GM12878 (cell line): ENCODE measurements at regions not wholly inside any gene's neighbourhood (a gene's known extent, or its start where the extent isn't known, plus 50 kb on each side); places are given as distances from the start of the nearest gene placed in this dataset.

Experiments
- CTCF ChIP-seq, 3 experiments: IDR thresholded peaks in 2 of 3; conservative IDR thresholded peaks in 1 of 3; 2 replicates each; pipeline ENCODE4 v1.5.1; 2011; ENCODE audit warnings: low read depth in 3 of 3, low read length in 3 of 3, mild to moderate bottlenecking in 3 of 3, control low read depth in 2 of 3, moderate library complexity in 2 of 3, inconsistent platforms in 1 of 3, mixed read lengths in 1 of 3; ENCODE audit not compliant: control insufficient read depth in 2 of 3, insufficient read depth in 1 of 3; ENCODE audit errors: extremely low read depth in 1 of 3
- HDAC6 ChIP-seq: fragments of 200-600 bp; sonication (generic); IDR thresholded peaks from one replicate; pipeline ENCODE4 v1.8.0; 2017; ENCODE audit warnings: antibody characterized with exemption; ENCODE audit not compliant: unreplicated experiment
- IRF3 ChIP-seq: fragments of 450-650 bp; IDR thresholded peaks from 2 replicates; pipeline ENCODE4 v1.6.1; 2014; ENCODE audit warnings: mild to moderate bottlenecking
- JUND ChIP-seq: IDR thresholded peaks from 2 replicates; pipeline ENCODE4 v1.6.1; 2012; ENCODE audit warnings: low read depth, mild to moderate bottlenecking, low read length, improper control_type of control experiment, moderate library complexity

DNA sequence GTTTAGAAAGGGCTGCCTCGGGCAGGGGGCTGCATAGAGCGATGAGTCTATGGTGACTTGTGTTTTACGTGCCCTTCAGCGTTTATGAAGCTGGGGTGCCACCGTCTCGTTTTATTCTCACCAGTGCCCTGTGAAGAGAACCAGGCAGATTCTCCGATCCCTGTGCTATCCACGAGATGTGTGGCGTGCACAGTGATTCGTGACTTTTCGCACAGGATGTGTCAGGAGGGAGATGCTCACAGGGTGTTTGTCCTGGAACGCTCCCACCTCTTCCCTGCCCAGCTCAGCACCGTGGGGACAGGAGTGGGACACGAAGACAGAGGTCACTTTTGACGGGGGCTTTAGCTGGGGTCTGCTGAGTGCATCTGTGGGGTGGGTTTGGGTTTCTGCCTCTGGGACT is 54.9 kb upstream of the AJAP1 start:
- TF ChIP-seq JUND (no peak), IRF3 (no peak), HDAC6 (no peak), CTCF (IDR thresholded peaks at IDR 0.05 in 2 of 3, conservative IDR thresholded peaks at IDR 0.05 in 1 of 3; ENCODE audit: control insufficient read depth in 2 of 3, extremely low read depth in 1 of 3, insufficient read depth in 1 of 3, low read depth in 3 of 3, low read length in 3 of 3) (no peak)
